Activated gamma-delta T cell (primary cell): ENCODE measurements at regions not wholly inside any gene's neighbourhood (a gene's known extent, or its start where the extent isn't known, plus 50 kb on each side); places are given as distances from the start of the nearest gene placed in this dataset.

Source experiments
- DNase-seq: peaks from one replicate; lab custom pipeline; 2025; lab: John Stamatoyannopoulos, UW

GRCh38 chr2:160917850-160918249 is 242.4 kb upstream of the TANK start:
- DNase-seq: no peak

GRCh38 chr2:160918258-160918657 is 242.0 kb upstream of the TANK start:
- DNase-seq: no peak

GRCh38 chr2:160918906-160919503 is 241.2 kb upstream of the TANK start:
- DNase-seq: peak; percentile 5

DNA sequence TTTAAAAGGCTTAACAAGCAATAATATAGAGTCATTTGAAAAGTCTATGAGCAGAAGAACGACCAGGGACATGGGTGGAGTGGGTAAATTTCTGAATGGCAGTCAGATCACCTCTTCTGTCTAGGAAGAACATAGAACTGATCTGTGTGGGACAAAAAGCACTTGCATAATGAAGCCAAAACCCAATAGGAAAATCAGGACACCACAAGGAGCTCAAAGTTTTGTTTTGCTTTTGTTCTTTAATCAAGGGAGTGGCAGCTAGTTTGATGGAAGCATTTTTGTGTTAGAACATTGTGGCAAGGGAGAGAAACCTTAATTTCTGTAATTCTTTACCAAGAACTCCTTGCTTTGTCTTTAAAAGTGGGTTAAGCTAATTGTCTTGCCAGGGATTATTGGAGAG is 240.2 kb upstream of the TANK start:
- DNase-seq: no peak

GRCh38 chr2:160920791-160921303 is 239.4 kb upstream of the TANK start:
- no peak for DNase-seq

GRCh38 chr2:160921386-160921964 is 238.8 kb upstream of the TANK start:
- DNase-seq: no peak

- no peak for DNase-seq
Observed at GRCh38 chr2:160924936-160925353, 235.3 kb upstream of the TANK start.

- DNase-seq: no peak
Observed at GRCh38 chr2:160925956-160926355, 234.3 kb upstream of the TANK start.

GRCh38 chr2:160927324-160927723 is 232.9 kb upstream of the TANK start:
- no peak for DNase-seq

DNA sequence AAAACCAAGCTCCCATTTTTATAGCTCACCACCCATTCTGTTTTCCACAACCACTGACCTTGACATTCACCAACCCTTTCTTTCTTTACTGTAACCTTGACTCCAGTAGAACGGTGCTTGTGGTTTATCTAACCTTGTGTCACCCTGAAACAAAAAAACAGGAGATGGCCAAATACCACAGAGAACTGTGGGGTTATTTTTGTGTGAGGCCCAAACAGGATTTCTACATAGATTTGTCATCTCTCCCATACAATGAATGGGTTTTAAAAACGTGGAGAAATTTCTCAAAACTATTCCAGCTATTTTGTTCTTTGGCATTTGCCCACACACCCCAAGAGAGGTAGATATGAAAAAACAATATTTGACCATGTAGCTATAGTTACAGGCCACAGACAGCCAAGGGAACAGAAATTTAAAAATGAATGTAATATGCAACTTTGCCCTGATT is 231.3 kb upstream of the TANK start:
- no peak for DNase-seq

DNA sequence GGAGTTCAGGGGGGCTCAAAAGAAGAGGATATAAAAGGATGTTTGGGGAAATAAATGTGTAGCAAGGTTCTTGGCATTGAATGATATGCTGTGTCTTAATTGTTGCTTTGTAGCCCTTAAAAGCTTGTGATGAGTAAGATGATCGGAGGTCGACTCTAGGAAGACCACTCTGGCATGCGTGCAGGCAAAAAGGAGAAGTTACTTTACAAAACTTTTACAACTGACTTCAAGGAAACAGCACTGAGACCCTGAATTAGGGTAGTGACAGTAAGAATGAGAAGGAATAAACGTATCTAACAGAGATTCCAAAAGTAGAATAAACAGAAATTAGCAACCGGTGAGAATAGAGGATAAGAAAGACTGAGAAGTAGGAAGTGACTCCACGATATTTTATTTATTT is 228.7 kb upstream of the TANK start:
- no peak for DNase-seq

DNA sequence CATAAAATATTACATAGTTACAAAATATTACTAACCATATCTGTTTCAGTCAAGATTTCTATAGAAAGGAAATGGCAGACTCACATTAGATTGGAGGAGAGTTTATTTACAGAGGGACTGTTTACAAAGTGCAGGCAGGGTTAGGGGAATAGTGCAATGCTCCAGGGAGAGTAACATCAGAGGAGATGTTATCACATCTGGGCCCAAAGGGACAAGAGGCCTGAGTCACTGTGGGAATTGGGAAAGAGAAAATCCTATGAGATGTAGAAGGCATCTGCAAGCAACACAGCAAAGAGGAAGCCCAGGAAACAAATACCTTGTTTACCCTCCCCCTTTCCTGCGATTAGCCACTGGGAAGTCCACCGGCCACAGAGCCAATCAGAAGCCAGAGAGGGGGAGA is 227.3 kb upstream of the TANK start:
- DNase-seq: no peak

DNA sequence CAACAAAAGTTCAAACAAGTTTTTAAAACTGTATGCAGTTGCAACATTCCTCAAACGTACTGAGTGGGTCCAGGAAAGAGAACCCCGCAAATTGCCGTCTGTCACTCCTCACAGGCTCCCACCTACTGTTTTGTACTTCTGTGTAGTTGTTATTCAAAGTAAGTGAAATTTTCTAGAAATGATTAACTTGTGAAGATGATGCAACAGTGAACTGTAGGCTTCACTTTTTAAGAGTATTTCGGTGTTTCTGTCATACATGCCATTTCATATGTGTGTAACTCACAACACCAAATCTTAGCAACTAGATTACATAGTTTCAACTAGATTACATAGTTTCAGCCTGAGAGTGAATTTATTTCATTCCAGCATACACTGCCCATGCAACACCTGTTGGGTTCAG is 226.0 kb upstream of the TANK start:
- DNase-seq: no peak

DNA sequence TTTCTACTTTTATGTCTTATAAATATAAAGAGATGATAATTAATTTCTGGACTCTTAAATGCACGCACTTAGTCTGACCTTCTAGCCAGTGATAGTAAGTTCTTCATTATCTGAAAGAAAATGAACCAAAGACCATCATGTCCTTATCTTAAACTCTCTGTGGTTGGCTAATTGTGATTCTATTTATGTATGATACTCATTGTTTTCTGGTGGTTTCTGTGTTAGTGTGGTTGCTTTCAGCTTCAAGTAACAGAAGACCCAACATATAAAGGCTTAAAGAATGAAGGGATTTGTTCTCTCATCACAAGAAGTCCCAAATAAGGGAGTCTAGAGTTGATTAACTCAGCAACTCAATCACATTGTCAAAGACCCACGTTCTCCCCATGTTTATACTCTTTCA is 225.2 kb upstream of the TANK start:
- no peak for DNase-seq

- no peak for DNase-seq
Observed at GRCh38 chr2:160936044-160936806, 224.0 kb upstream of the TANK start.

GRCh38 chr2:160940271-160940670 is 220.0 kb upstream of the TANK start:
- no peak for DNase-seq

- DNase-seq: no peak
Observed at GRCh38 chr2:160940699-160941098, 219.5 kb upstream of the TANK start.

GRCh38 chr2:160941290-160941846 is 218.9 kb upstream of the TANK start:
- DNase-seq: no peak

- DNase-seq: no peak
Observed at GRCh38 chr2:160942476-160943142, 217.6 kb upstream of the TANK start.

DNA sequence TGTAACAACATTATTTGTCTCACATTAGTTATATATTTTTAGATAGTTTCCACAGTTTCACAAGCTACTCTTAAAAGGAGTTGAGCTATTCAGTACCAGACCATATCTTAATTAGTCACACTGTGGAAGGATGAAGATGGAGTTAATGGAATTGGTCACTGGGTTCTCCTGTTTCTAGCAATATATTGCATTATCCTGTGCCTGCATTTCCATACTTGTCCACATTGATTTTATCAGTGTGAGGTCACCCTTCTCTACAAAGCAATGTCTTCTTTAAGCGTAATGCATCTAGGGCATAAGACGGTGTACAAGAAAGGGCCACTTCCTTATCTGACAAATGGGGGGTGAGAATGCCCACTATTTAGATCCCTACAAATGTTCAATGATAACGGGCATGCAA is 216.8 kb upstream of the TANK start:
- DNase-seq: no peak

GRCh38 chr2:160952464-160953254 is 207.6 kb upstream of the TANK start:
- no peak for DNase-seq
